C4-2B (cell line): ENCODE measurements at regions not wholly inside any gene's neighbourhood (a gene's known extent, or its start where the extent isn't known, plus 50 kb on each side); places are given as distances from the start of the nearest gene placed in this dataset.

Experiments
- ZFX ChIP-seq: fragments of 450-650 bp; IDR thresholded peaks from 2 replicates; pipeline ENCODE4 v1.6.1; 2017
- TF ChIP-seq, protein P1 (sequence below): fragments of 450-650 bp; conservative IDR thresholded peaks from 2 replicates; pipeline ENCODE4 v1.5.1; 2017; ENCODE audit warnings: mild to moderate bottlenecking

DNA sequence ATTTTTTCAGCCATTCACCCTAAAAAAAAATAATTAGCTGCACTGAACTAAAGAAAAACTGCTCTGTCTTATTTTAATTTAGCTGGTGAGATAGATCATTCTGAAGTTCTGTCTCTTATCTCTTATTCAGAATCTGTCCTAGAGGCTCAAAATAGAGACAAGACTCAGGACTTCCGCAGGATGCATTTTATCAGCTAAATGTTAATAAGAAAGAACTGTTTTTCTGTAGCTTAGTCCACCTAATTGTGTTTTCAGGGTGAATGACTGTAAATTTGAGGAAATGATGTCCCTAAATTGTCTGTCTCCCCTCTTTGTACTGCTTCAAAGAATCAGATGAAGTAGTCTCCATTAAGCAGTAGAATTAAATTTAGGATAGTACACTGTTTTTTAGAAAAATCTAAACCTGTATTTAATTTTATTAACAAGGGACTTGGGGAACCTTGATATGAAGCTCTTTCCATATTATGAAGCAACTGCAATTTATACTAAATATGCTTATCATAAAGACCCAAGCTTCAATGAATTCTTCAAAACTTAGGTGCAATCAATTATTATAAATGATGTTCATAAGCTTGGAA lies 671.9 kb downstream of the RWDD3 start:
- TF ChIP-seq, protein P1, sequence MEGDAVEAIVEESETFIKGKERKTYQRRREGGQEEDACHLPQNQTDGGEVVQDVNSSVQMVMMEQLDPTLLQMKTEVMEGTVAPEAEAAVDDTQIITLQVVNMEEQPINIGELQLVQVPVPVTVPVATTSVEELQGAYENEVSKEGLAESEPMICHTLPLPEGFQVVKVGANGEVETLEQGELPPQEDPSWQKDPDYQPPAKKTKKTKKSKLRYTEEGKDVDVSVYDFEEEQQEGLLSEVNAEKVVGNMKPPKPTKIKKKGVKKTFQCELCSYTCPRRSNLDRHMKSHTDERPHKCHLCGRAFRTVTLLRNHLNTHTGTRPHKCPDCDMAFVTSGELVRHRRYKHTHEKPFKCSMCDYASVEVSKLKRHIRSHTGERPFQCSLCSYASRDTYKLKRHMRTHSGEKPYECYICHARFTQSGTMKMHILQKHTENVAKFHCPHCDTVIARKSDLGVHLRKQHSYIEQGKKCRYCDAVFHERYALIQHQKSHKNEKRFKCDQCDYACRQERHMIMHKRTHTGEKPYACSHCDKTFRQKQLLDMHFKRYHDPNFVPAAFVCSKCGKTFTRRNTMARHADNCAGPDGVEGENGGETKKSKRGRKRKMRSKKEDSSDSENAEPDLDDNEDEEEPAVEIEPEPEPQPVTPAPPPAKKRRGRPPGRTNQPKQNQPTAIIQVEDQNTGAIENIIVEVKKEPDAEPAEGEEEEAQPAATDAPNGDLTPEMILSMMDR, result no peak
- TF ChIP-seq ZFX, result no peak
